MCF 10A (cell line): ENCODE measurements at regions not wholly inside any gene's neighbourhood (a gene's known extent, or its start where the extent isn't known, plus 50 kb on each side); places are given as distances from the start of the nearest gene placed in this dataset.

Experiments used
- BruUV-seq: library from RNA; stranded (reverse); fragments of 400-500 nt; replicated peaks from 2 replicates; lab custom pipeline; 2021; lab: Mats Ljungman, UMichigan
- CTCF ChIA-PET: fragments of 300-600 bp; sonication (Branson Sonifier 250); formaldehyde crosslinking; extraction: SDS; loops from one replicate; lab custom pipeline; 2021; ENCODE audit warnings: antibody characterized with exemption, inconsistent platforms; lab: Yijun Ruan, JAX
- POLR2A ChIA-PET: fragments of 300-600, 350-650 bp; sonication (Branson Sonifier 250); formaldehyde crosslinking; extraction: SDS; loops from one replicate; lab custom pipeline; 2020; ENCODE audit warnings: antibody characterized with exemption, inconsistent platforms; lab: Yijun Ruan, JAX
- DNase-seq: peaks from one replicate; pipeline ENCODE4 v3.0.0-alpha.2; 2018; ENCODE audit not compliant: unreplicated experiment
- H3K27ac Mint-ChIP-seq: one replicate; pipeline ENCODE4 v1.8.0; 2022; ENCODE audit warnings: mild to moderate bottlenecking, low read depth, mixed read lengths; ENCODE audit not compliant: unreplicated experiment
- H3K27me3 Mint-ChIP-seq: one replicate; pipeline ENCODE4 v1.8.0; 2022; ENCODE audit warnings: mixed read lengths; ENCODE audit not compliant: insufficient read depth, unreplicated experiment
- H3K36me3 Mint-ChIP-seq: one replicate; pipeline ENCODE4 v1.8.0; 2022; ENCODE audit warnings: mild to moderate bottlenecking, moderate library complexity, mixed read lengths; ENCODE audit not compliant: insufficient read depth, unreplicated experiment
- H3K4me1 Mint-ChIP-seq: one replicate; pipeline ENCODE4 v1.8.0; 2022; ENCODE audit warnings: mixed read lengths; ENCODE audit not compliant: insufficient read depth, unreplicated experiment
- H3K4me3 Mint-ChIP-seq: one replicate; pipeline ENCODE4 v1.8.0; 2022; ENCODE audit warnings: mild to moderate bottlenecking, moderate library complexity, mixed read lengths; ENCODE audit not compliant: unreplicated experiment
- H3K9me3 Mint-ChIP-seq: one replicate; pipeline ENCODE4 v1.8.0; 2022; ENCODE audit warnings: mixed read lengths; ENCODE audit not compliant: unreplicated experiment
- CTCF ChIP-seq: fragments of 200-600 bp; IDR thresholded peaks from one replicate; pipeline ENCODE4 v1.8.0; 2022; ENCODE audit warnings: antibody characterized with exemption, mild to moderate bottlenecking; ENCODE audit not compliant: unreplicated experiment
- intact Hi-C: fragments of 100-400 bp; cut with micrococcal nuclease; formaldehyde crosslinking; loops from 2 replicates; pipeline ENCODE4 v1.14.1; 2022

- BruUV-seq: no TSS peak
- CTCF ChIA-PET: no interaction called here
- peaks cover 63% of the 10 kb centered on the region for H3K27me3 Mint-ChIP-seq
Measured at GRCh38 chr2:242034996-242035814, 165.7 kb downstream of the RTP5 start.

GRCh38 chr2:242035858-242036652, 166.5 kb downstream of the RTP5 start:
- H3K4me1 Mint-ChIP-seq: peaks cover 7% of the 10 kb centered on the region
- no peak overlapping the region for H3K4me3 Mint-ChIP-seq
- no peaks in the 10 kb centered on the region for H3K9me3 Mint-ChIP-seq
- no peaks in the 10 kb centered on the region for H3K36me3 Mint-ChIP-seq
- H3K27me3 Mint-ChIP-seq: peaks cover 61% of the 10 kb centered on the region
- intact Hi-C loops: no loop called here
- no peak overlapping the region for H3K27ac Mint-ChIP-seq
- DNase-seq: no peak
- POLR2A ChIA-PET: interaction anchor here (0.6 kb wide), 1 partner anchor 53 kb away, joined by 4 read pairs; no protein-coding TSS in a partner anchor
- CTCF ChIA-PET: no interaction called here
- TF ChIP-seq CTCF: no peak
- BruUV-seq: no TSS peak

More at GRCh38 chr2:242034996-242035814, 165.7 kb downstream of the RTP5 start:
- no peaks in the 10 kb centered on the region for H3K36me3 Mint-ChIP-seq
- no peak for DNase-seq
- H3K4me1 Mint-ChIP-seq: peaks cover 9% of the 10 kb centered on the region
- no peaks in the 10 kb centered on the region for H3K9me3 Mint-ChIP-seq
- no peak for TF ChIP-seq CTCF
- H3K4me3 Mint-ChIP-seq: no peak overlapping the region
- no peak overlapping the region for H3K27ac Mint-ChIP-seq
- intact Hi-C loops: no loop called here
- POLR2A ChIA-PET: no interaction called here

- Mint-ChIP-seq H3K27ac (no peak overlapping the region), H3K27me3 (peaks cover 61% of the 10 kb centered on the region), H3K4me3 (no peak overlapping the region), H3K9me3 (no peaks in the 10 kb centered on the region), H3K4me1 (peaks cover 1% of the 10 kb centered on the region), H3K36me3 (no peaks in the 10 kb centered on the region)
- CTCF ChIA-PET: no interaction called here
- no TSS peak for BruUV-seq
- POLR2A ChIA-PET: interaction anchor here (0.6 kb wide), 1 partner anchor 53 kb away, joined by 4 read pairs; no protein-coding TSS in a partner anchor
- no peak for DNase-seq
- TF ChIP-seq CTCF: no peak
- intact Hi-C loops: no loop called here
Measured at GRCh38 chr2:242036653-242036950, 167.1 kb downstream of the RTP5 start.
